Heart left ventricle (tissue), 16 donors: ENCODE measurements at regions not wholly inside any gene's neighbourhood (a gene's known extent, or its start where the extent isn't known, plus 50 kb on each side); places are given as distances from the start of the nearest gene placed in this dataset.

Source experiments
- ATAC-seq, 4 donors: fragments of 200-7000 bp; cut with Tn5 transposase; one replicate each; pipeline ENCODE4 v1.9.1; 2020 to 2022; ENCODE audit warnings: moderate library complexity in 4 of 4, mild to moderate bottlenecking in 3 of 4, moderate number of reproducible peaks in 1 of 4
- DNase-seq, 5 donors: peaks; one replicate each; pipeline ENCODE4 v3.0.0-alpha.2; 2020
- H3K27ac ChIP-seq, 12 donors: fragments of 200-600 bp; sonication (generic) in 4 of 12; one replicate each; pipeline versions ENCODE4 v1.5.0 to v1.8.0; 2016 to 2022; ENCODE audit warnings: mild to moderate bottlenecking in 2 of 12
- H3K27me3 ChIP-seq, 9 donors: fragments of 200-600 bp; sonication (generic) in 2 of 9; one replicate each; pipeline versions ENCODE4 v1.5.1 to v1.8.0; 2016 to 2022; ENCODE audit warnings: mild to moderate bottlenecking in 3 of 9
- H3K36me3 ChIP-seq, 9 donors: fragments of 200-600 bp; sonication (generic) in 2 of 9; one replicate each; pipeline versions ENCODE4 v1.5.0 to v1.8.0; 2018 to 2022; ENCODE audit warnings: mild to moderate bottlenecking in 2 of 9
- H3K4me1 ChIP-seq, 12 donors: fragments of 200-600 bp; sonication (generic) in 4 of 12; one replicate each; pipeline versions ENCODE4 v1.5.0 to v1.8.0; 2016 to 2022; ENCODE audit warnings: mild to moderate bottlenecking in 3 of 12
- H3K4me3 ChIP-seq, 12 donors: fragments of 200-600 bp; sonication (generic) in 4 of 12; one replicate each; pipeline versions ENCODE4 v1.5.0 to v1.8.0; 2017 to 2022; ENCODE audit warnings: mild to moderate bottlenecking in 9 of 12, moderate library complexity in 4 of 12
- H3K9me3 ChIP-seq, 12 donors: fragments of 200-600 bp; sonication (generic) in 4 of 12; one replicate each; pipeline versions ENCODE4 v1.5.0 to v1.8.0; 2016 to 2022; ENCODE audit warnings: mild to moderate bottlenecking in 1 of 12
- POLR2A ChIP-seq, 2 donors: fragments of 450-650 bp; IDR thresholded peaks; one replicate each; pipeline ENCODE4 v1.6.1; 2017; ENCODE audit warnings: antibody characterized with exemption in 2 of 2, mild to moderate bottlenecking in 2 of 2, moderate library complexity in 2 of 2
- WGBS, 4 donors: extraction: QIAGEN DNeasy Blood & Tissue Kit in 2 of 4; methylation state at CpG; one replicate each; pipeline versions ENCODE4 v1.1.5 to v1.1.7; 2013 to 2018; 5-methylcytosine and 5-hydroxymethylcytosine counted together
- intact Hi-C, 10 donors: fragments of 100-400 bp; cut with DNase I; formaldehyde crosslinking; loops; one replicate each; pipeline versions ENCODE4 v1.11.1 to v1.14.2; 2022
- TF ChIP-seq, protein P1 (sequence below), 12 donors: fragments of 200-600 bp; sonication (generic) in 4 of 12; IDR thresholded peaks; one replicate each; pipeline versions ENCODE4 v1.5.0 to v1.8.0; 2018 to 2022; ENCODE audit warnings: antibody characterized with exemption in 12 of 12, mild to moderate bottlenecking in 5 of 12
- donor health status: ischemic (EF 13 %, LVEDD 7.1; RV severe dilation, severe dysfunction).
- donor health status: healthy with polysubstance abuse.
- donor health status: DM: no; HTN: yes; CAD: no.
- donor health status: DM: no; HTN: no; CAD: no.
- donor health status: ischemic (EF 25% LVEDD 6.9; RV normal size, moderate dysfunction).
- donor health status: ischemic (EF 25% LVEDD 5.7; RV mildly dilated, moderate dysfunction).
- donor health status: healthy.
- donor health status: DM: yes; HTN: yes; CAD: no.
- donor health status: ischemic (EF 35%, LVEDD 5.7; RV mildly dilated, moderate dysfunction).
- donor health status: nonischemic (EF 11% LVEDD 7.7; RV severe dilation, severe dysfunction).
- donor health status: DM: yes; HTN: yes; CAD: no.
- donor health status: PGD.
- donor health status: ischemic (EF 29% LVEDD 5.4; RV normal size, mild dysfunction).
- donor health status: nonischemic (EF 23%, LVEDD 6.1; RV moderate dilation, normal function).

DNA sequence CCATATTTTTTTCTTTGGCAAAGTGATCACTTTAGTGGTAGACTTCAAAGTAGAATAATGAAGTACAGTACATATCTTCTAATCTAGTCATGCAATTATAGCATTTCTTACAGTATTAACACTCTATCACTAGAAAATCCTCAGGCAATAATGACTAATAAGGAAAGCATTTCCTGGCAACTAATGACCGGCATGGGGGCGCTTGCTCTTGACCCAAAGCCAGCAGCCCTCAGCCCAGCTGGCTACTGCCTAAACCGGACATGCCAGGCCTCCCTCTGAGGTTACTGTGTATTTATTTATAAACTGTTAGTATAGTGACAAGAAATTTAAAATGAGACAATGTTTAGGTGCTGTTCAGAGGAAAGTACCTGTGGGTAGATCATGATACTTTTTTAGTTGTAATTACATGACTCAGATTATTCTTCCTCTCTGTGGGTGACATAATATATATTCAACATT, 633.8 kb downstream of the PTPRC start:
- no peak overlapping the region for H3K27ac ChIP-seq
- no peaks in the 10 kb centered on the region for H3K27me3 ChIP-seq
- DNase-seq (peak; percentile 27 to 57 (median 35)), ATAC-seq (peak in 3 of 4 donors; percentile 34 to 73 (median 58))
- TF ChIP-seq, protein P1, sequence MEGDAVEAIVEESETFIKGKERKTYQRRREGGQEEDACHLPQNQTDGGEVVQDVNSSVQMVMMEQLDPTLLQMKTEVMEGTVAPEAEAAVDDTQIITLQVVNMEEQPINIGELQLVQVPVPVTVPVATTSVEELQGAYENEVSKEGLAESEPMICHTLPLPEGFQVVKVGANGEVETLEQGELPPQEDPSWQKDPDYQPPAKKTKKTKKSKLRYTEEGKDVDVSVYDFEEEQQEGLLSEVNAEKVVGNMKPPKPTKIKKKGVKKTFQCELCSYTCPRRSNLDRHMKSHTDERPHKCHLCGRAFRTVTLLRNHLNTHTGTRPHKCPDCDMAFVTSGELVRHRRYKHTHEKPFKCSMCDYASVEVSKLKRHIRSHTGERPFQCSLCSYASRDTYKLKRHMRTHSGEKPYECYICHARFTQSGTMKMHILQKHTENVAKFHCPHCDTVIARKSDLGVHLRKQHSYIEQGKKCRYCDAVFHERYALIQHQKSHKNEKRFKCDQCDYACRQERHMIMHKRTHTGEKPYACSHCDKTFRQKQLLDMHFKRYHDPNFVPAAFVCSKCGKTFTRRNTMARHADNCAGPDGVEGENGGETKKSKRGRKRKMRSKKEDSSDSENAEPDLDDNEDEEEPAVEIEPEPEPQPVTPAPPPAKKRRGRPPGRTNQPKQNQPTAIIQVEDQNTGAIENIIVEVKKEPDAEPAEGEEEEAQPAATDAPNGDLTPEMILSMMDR (IDR thresholded peaks at IDR 0.05): no peak
- TF ChIP-seq POLR2A (IDR thresholded peaks at IDR 0.05): no peak
- no peaks in the 10 kb centered on the region for H3K36me3 ChIP-seq
- 8 to 39% (median 19%) methylated on average over 3 of the region's 3 CpGs for WGBS, 4 donors
- intact Hi-C loops: no loop called here
- H3K9me3 ChIP-seq: no peaks in the 10 kb centered on the region
- peaks cover 0 to 11% (median 6%) of the 10 kb centered on the region in 12 donors for H3K4me1 ChIP-seq
- no peak overlapping the region for H3K4me3 ChIP-seq

DNA sequence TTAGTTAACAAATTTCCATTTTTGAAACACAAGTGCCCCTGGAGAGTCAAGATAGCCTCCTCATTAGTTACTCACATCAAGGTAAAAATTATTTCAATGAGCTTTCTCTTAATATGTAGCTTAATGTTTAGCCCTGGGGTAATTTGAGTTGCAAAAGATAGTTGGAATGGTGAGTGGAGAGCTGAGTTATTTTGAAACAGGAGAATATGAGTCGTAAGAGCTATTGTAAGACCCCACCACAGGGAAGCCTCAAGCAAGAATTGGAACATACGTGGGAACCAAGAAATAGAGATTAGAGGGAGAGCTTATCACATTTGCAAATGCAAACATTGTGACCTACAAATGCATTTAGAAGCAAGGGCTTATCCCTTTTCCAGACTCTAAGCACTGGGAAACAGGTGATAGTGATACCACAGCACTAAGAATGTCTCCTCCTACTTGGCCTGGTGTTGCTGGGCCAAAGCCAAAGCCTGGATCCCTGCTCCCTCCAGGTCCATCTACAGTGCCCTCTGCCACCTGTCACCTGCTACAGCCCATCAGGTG, 635.1 kb downstream of the PTPRC start:
- no peaks in the 10 kb centered on the region for H3K36me3 ChIP-seq
- H3K4me3 ChIP-seq: no peak overlapping the region
- intact Hi-C loops: no loop called here
- H3K9me3 ChIP-seq: no peaks in the 10 kb centered on the region
- H3K27me3 ChIP-seq: no peaks in the 10 kb centered on the region
- TF ChIP-seq, protein P1 (IDR thresholded peaks at IDR 0.05): no peak
- no peak for TF ChIP-seq POLR2A (IDR thresholded peaks at IDR 0.05)
- ATAC-seq (no peak), DNase-seq (no peak)
- no peak overlapping the region for H3K27ac ChIP-seq
- peaks cover 0 to 11% (median 6%) of the 10 kb centered on the region in 12 donors for H3K4me1 ChIP-seq
- 42 to 53% (median 44%) methylated on average over 2 of the region's 2 CpGs for WGBS, 4 donors

DNA sequence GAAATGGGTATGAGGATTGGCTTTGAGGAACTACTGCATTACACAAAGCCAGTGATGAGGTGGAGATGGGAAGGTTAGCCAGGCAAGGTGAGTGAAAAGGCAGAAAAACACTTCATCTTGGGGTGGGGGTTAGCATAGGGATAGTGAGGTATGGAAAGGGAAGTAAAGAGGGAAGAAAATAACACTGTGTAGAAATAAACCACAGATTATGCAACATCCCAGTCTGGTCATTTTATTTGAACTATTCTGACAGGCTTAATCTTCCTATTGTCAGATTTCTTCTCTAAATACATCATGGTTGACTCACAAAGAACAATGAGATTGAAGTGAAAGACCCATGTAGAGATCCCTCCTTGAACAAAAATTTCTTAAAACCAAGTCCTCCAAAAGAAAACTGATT, 640.2 kb downstream of the PTPRC start:
- H3K9me3 ChIP-seq: no peaks in the 10 kb centered on the region
- H3K36me3 ChIP-seq: no peaks in the 10 kb centered on the region
- no peaks in the 10 kb centered on the region for H3K27me3 ChIP-seq
- no peaks in the 10 kb centered on the region for H3K4me1 ChIP-seq
- DNase-seq: no peak
- TF ChIP-seq POLR2A (IDR thresholded peaks at IDR 0.05): no peak
- TF ChIP-seq, protein P1 (IDR thresholded peaks at IDR 0.05): no peak
- no peak overlapping the region for H3K4me3 ChIP-seq
- no peak overlapping the region for H3K27ac ChIP-seq
- no peak for ATAC-seq
- intact Hi-C loops: no loop called here

DNA sequence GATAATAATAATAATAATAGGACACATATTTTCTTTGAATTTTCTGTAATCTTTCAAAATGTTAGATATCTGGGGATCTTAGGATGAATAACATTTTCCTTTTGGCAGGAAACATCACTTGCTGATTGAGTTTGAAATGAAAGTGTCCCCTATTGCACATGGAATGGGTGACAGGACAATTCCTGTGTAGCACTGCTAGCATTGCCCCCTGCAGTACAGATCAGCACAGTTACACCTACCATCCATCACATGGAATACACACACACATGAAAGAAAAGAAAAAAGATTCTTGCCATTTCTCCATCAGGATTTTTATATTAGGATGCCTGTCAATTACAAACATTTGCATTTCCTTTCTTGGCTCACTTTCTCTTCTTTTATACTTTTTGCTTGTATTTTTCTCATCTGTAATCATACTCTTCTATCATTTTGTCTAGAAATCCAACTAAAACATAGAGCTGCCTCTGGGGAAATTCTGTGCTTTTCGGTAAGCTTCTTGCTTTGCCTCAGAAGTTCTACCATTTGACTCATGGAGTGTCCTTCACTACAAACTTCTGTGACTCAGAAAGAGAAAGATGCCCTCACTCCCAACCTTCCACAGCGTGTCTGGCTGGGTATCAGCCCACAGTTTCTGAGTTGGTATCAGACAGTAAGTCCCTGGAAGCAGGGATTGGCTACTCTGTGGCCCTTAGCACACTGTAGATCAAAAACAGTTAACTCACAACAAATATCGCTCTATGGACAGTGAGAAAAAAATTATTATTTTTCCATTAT, 641.2 kb downstream of the PTPRC start:
- Histone ChIP-seq H3K36me3 (no peaks in the 10 kb centered on the region), H3K9me3 (no peaks in the 10 kb centered on the region), H3K27ac (no peak overlapping the region), H3K4me1 (no peaks in the 10 kb centered on the region), H3K4me3 (no peak overlapping the region), H3K27me3 (no peaks in the 10 kb centered on the region)
- intact Hi-C loops: no loop called here
- 84 to 89% (median 87%) methylated on average over 3 of the region's 3 CpGs for WGBS, 4 donors
- ATAC-seq (no peak), DNase-seq (no peak)
- TF ChIP-seq, protein P1 (IDR thresholded peaks at IDR 0.05): no peak
- TF ChIP-seq POLR2A (IDR thresholded peaks at IDR 0.05): no peak
